ENCODE measurements at regions not wholly inside any gene's neighbourhood (a gene's known extent, or its start where the extent isn't known, plus 50 kb on each side); places are given as distances from the start of the nearest gene placed in this dataset.

- TF ChIP-seq CTCF (IDR thresholded peaks at IDR 0.05; ENCODE audit: low read length): no peak
- no peak for TF ChIP-seq EZH2 (IDR thresholded peaks at IDR 0.05; ENCODE audit: borderline replicate concordance, low read length)
Measured at GRCh38 chr7:106600569-106601373, 60.2 kb downstream of the CCDC71L start.
